SK-N-SH treated with all-trans-retinoic acid at 6 μM for 48 hours (cell line): ENCODE measurements at regions not wholly inside any gene's neighbourhood (a gene's known extent, or its start where the extent isn't known, plus 50 kb on each side); places are given as distances from the start of the nearest gene placed in this dataset.

ENCODE experiments used
- CSDC2 ChIP-seq: fragments of 250-450 bp; sonication (Bioruptor Pico); IDR thresholded peaks from 2 replicates; pipeline ENCODE4 v1.5.0; 2020; ENCODE audit warnings: mild to moderate bottlenecking, moderate library complexity
- CSRNP3 ChIP-seq: fragments of 250-450 bp; sonication (Bioruptor Pico); IDR thresholded peaks from 2 replicates; pipeline ENCODE4 v1.5.1; 2021; ENCODE audit warnings: mild to moderate bottlenecking, moderate library complexity
- ESRRG ChIP-seq: fragments of 250-450 bp; sonication (Bioruptor Pico); IDR thresholded peaks from 2 replicates; pipeline ENCODE4 v1.6.1; 2021; ENCODE audit warnings: mild to moderate bottlenecking
- ISL1 ChIP-seq: fragments of 250-450 bp; sonication (Bioruptor Pico); IDR thresholded peaks from 2 replicates; pipeline ENCODE4 v2.1.2; 2022; ENCODE audit warnings: mild to moderate bottlenecking, moderate library complexity
- PPARA ChIP-seq: fragments of 250-450 bp; sonication (Bioruptor Pico); IDR thresholded peaks from 2 replicates; pipeline ENCODE4 v1.5.0; 2020; ENCODE audit warnings: mild to moderate bottlenecking, borderline replicate concordance
- RARB ChIP-seq: fragments of 250-450 bp; sonication (Bioruptor Pico); IDR thresholded peaks from 2 replicates; pipeline ENCODE4 v1.8.0; 2021; ENCODE audit warnings: mild to moderate bottlenecking, moderate library complexity
- TOX ChIP-seq: fragments of 250-450 bp; sonication (Bioruptor Pico); IDR thresholded peaks from 2 replicates; pipeline ENCODE4 v1.8.0; 2021; ENCODE audit warnings: mild to moderate bottlenecking, moderate library complexity, borderline replicate concordance
- TSHZ2 ChIP-seq: fragments of 250-450 bp; sonication (Bioruptor Pico); IDR thresholded peaks from 2 replicates; pipeline ENCODE4 v1.5.0; 2020; ENCODE audit warnings: mild to moderate bottlenecking, moderate library complexity
- ZFP3 ChIP-seq: fragments of 250-450 bp; sonication (Bioruptor Pico); IDR thresholded peaks from 2 replicates; pipeline ENCODE4 v1.5.0; 2020; ENCODE audit warnings: mild to moderate bottlenecking, moderate library complexity
- ZFP30 ChIP-seq: fragments of 450-650 bp; formaldehyde crosslinking; IDR thresholded peaks from 2 replicates; pipeline ENCODE4 v1.5.0; 2022; ENCODE audit warnings: mild to moderate bottlenecking, moderate library complexity
- TF ChIP-seq, protein P1 (sequence below): fragments of 250-450 bp; sonication (Bioruptor Pico); IDR thresholded peaks from 2 replicates; pipeline ENCODE4 v1.5.1; 2020; ENCODE audit warnings: low read depth, mild to moderate bottlenecking, moderate library complexity

DNA sequence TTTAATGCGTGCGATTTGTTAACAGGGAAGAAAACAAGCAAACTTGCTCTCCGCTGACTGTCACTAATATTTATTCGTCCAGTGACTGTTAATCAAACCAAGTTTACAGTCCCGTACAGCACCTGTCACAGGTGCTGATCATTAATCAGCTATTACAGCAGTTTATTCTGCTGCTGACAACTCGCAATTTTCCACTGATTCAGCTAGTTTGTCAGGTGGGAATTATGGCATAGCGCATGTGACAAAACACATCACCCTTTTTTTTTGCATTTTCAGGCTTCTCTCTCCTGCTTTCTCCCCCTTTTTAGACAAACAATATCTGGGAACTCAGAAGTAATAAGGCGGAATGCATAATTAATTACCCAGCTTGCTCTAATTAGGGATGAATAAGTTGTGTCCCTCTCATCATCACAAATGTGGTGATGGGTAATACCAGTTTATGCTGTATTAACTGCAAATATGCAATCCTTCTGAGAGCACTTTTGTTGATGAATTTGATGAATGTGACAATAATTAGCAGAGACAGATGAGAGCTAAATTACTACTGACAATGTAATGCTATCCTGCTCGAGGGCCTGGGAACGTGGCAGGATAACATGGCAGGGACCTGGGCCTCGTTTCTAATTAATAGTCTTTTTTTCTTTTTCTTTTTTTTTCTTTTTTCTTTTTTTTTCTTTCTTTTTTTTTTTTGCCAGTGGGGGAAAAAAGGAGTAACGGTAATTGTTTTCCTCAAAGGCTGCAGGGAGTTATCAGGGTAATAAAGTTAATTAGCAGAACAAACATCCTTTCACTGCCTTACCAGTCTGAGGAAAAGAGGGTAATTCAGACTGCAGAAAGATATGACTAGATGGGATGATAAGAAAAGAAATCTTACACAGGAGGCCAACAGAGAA is 150.3 kb upstream of the SOX2 start:
- TF ChIP-seq, protein P1, sequence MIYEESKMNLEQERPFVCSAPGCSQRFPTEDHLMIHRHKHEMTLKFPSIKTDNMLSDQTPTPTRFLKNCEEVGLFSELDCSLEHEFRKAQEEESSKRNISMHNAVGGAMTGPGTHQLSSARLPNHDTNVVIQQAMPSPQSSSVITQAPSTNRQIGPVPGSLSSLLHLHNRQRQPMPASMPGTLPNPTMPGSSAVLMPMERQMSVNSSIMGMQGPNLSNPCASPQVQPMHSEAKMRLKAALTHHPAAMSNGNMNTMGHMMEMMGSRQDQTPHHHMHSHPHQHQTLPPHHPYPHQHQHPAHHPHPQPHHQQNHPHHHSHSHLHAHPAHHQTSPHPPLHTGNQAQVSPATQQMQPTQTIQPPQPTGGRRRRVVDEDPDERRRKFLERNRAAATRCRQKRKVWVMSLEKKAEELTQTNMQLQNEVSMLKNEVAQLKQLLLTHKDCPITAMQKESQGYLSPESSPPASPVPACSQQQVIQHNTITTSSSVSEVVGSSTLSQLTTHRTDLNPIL (CRISPR knock-in tag), result no peak
- no peak for TF ChIP-seq PPARA
- no peak for TF ChIP-seq TOX (CRISPR knock-in tag)
- TF ChIP-seq ZFP3, result no peak
- TF ChIP-seq RARB (CRISPR knock-in tag), result no peak
- no peak for TF ChIP-seq ZFP30 (CRISPR knock-in tag)
- TF ChIP-seq CSRNP3 (CRISPR knock-in tag), result no peak
- no peak for TF ChIP-seq TSHZ2 (CRISPR knock-in tag)
- TF ChIP-seq CSDC2 (CRISPR knock-in tag), result no peak
- no peak for TF ChIP-seq ESRRG (CRISPR knock-in tag)
- TF ChIP-seq ISL1 (CRISPR knock-in tag), result no peak
